ENCODE measurements at regions not wholly inside any gene's neighbourhood (a gene's known extent, or its start where the extent isn't known, plus 50 kb on each side); places are given as distances from the start of the nearest gene placed in this dataset.

DNA sequence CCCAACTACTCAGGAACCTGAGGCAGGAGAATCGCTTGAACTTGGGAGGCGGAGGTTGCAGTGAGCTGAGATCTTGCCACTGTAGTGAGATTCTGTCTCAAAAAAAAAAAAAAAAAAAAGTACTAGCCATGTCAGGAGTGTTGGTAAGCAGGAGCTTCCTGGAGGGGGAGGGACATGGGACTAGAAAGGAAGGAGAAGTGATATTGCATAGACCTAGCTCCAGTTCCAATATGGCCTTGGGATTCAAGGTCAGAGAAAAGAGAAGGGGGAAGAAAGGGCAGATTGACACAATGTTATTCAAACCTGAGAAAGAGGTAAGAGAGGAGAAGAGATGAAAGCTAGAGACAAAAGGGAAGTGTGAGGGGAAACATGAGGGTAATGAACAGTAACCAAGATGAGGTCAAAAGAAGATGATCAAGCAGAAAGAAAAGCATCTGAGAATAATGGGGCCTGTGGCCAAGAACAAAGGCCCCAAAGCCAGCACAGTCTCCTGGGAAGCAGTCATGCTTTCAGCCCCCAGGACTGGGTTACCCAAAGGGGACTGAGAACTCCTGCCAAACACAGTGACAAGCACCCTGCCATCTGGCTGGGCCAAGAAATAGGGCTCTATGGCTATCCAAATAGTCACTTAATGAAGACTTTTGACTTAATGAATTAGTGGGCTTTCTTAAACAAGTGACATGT is 51.7 kb upstream of the FTH1 start:
- TF ChIP-seq, protein P1, sequence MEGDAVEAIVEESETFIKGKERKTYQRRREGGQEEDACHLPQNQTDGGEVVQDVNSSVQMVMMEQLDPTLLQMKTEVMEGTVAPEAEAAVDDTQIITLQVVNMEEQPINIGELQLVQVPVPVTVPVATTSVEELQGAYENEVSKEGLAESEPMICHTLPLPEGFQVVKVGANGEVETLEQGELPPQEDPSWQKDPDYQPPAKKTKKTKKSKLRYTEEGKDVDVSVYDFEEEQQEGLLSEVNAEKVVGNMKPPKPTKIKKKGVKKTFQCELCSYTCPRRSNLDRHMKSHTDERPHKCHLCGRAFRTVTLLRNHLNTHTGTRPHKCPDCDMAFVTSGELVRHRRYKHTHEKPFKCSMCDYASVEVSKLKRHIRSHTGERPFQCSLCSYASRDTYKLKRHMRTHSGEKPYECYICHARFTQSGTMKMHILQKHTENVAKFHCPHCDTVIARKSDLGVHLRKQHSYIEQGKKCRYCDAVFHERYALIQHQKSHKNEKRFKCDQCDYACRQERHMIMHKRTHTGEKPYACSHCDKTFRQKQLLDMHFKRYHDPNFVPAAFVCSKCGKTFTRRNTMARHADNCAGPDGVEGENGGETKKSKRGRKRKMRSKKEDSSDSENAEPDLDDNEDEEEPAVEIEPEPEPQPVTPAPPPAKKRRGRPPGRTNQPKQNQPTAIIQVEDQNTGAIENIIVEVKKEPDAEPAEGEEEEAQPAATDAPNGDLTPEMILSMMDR (IDR thresholded peaks at IDR 0.05) = no peak
- TF ChIP-seq MXI1 (IDR thresholded peaks at IDR 0.05; ENCODE audit: low read depth, low read length) (no peak), CHD2 (IDR thresholded peaks at IDR 0.05; ENCODE audit: low read length, partially characterized antibody) (no peak), TAF1 (IDR thresholded peaks at IDR 0.05; ENCODE audit: borderline replicate concordance, low read depth, low read length) (no peak), PBX3 (IDR thresholded peaks at IDR 0.05) (no peak), YY1 (IDR thresholded peaks at IDR 0.05; ENCODE audit: low read depth) (no peak), RFX5 (IDR thresholded peaks at IDR 0.05; ENCODE audit: low read length) (no peak), TCF12 (IDR thresholded peaks at IDR 0.05) (no peak), POLR2AphosphoS5 (IDR thresholded peaks at IDR 0.05; ENCODE audit: low read depth, low read length) (no peak), JUND (IDR thresholded peaks at IDR 0.05) (no peak), ELF1 (IDR thresholded peaks at IDR 0.05) (no peak), SMC3 (IDR thresholded peaks at IDR 0.05; ENCODE audit: low read depth, low read length) (no peak), GATA2 (CRISPR knock-in tag; IDR thresholded peaks at IDR 0.05) (no peak), NFIC (IDR thresholded peaks at IDR 0.05; ENCODE audit: borderline replicate concordance) (no peak), RCOR1 (IDR thresholded peaks at IDR 0.05; ENCODE audit: low read length) (no peak), SIN3A (IDR thresholded peaks at IDR 0.05; ENCODE audit: borderline replicate concordance, low read depth, low read length) (no peak), MEF2A (IDR thresholded peaks at IDR 0.05; ENCODE audit: borderline replicate concordance, low read depth) (no peak), RAD21 (IDR thresholded peaks at IDR 0.05; ENCODE audit: low read length) (no peak), REST (IDR thresholded peaks at IDR 0.05; ENCODE audit: low read depth, low read length) (no peak)
- TF ChIP-seq, protein P2, sequence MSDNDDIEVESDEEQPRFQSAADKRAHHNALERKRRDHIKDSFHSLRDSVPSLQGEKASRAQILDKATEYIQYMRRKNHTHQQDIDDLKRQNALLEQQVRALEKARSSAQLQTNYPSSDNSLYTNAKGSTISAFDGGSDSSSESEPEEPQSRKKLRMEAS (IDR thresholded peaks at IDR 0.05; ENCODE audit: low read depth) = no peak
- Histone ChIP-seq H3K27ac (ENCODE audit: low read depth in 2 of 2, low read length in 1 of 2) (no peak overlapping the region), H3K9ac (no peak overlapping the region), H2AFZ (ENCODE audit: low read depth) (no peak overlapping the region), H3K36me3 (replicated peaks in 1 of 2; ENCODE audit: control insufficient read depth in 1 of 2, insufficient read depth in 2 of 2, low read length in 1 of 2) (no peaks in the 10 kb centered on the region), H3F3A (replicated peaks; ENCODE audit: insufficient read depth) (no peaks in the 10 kb centered on the region), H3K4me2 (no peak overlapping the region), H3K9me3 (no peaks in the 10 kb centered on the region), H3K4me1 (ENCODE audit: control insufficient read depth in 1 of 2, insufficient read depth in 2 of 2, low read depth in 1 of 2, low read length in 1 of 2) (no peaks in the 10 kb centered on the region), H3K27me3 (ENCODE audit: insufficient read depth) (no peaks in the 10 kb centered on the region), H4K20me1 (ENCODE audit: insufficient read depth) (no peaks in the 10 kb centered on the region), H3K9me2 (no peaks in the 10 kb centered on the region), H3K4me3 (ENCODE audit: low read depth in 2 of 2, low read length in 1 of 2) (no peak overlapping the region), H3K79me2 (ENCODE audit: insufficient read depth) (no peaks in the 10 kb centered on the region)
- CTCF ChIA-PET = no interaction called here
- WGBS (ENCODE audit: low lambda C conversion rate) = 77% methylated on average over 2 of the region's 2 CpGs
- POLR2A ChIA-PET = no interaction called here
- DNase-seq = no peak

All from SK-N-SH (cell line).